Colonic mucosa (tissue), 4 donors: ENCODE measurements at regions not wholly inside any gene's neighbourhood (a gene's known extent, or its start where the extent isn't known, plus 50 kb on each side); places are given as distances from the start of the nearest gene placed in this dataset.

Source experiments
- DNase-seq: peaks from one replicate; pipeline ENCODE4 v3.0.0-alpha.2; 2020
- H3K27ac ChIP-seq: fragments of 200-600 bp; one replicate; pipeline ENCODE4 v1.8.0; 2021
- H3K27me3 ChIP-seq: fragments of 200-600 bp; one replicate; pipeline ENCODE4 v1.8.0; 2021
- H3K36me3 ChIP-seq: fragments of 200-600 bp; one replicate; pipeline ENCODE4 v1.8.0; 2021
- H3K4me1 ChIP-seq: fragments of 200-600 bp; one replicate; pipeline ENCODE4 v1.8.0; 2021; ENCODE audit warnings: mild to moderate bottlenecking
- H3K4me3 ChIP-seq: fragments of 200-600 bp; one replicate; pipeline ENCODE4 v1.8.0; 2021
- H3K9ac ChIP-seq, 2 donors: one replicate each; pipeline ENCODE4 v1.7.0; 2013; ENCODE audit warnings: control low read depth in 2 of 2, low read depth in 2 of 2, low read length in 2 of 2
- H3K9me3 ChIP-seq: fragments of 200-600 bp; one replicate; pipeline ENCODE4 v1.8.0; 2021
- intact Hi-C: fragments of 100-400 bp; cut with DNase I; formaldehyde crosslinking; loops from one replicate; pipeline ENCODE4 v1.14.1; 2022
- TF ChIP-seq, protein P1 (sequence below): fragments of 200-600 bp; IDR thresholded peaks from one replicate; pipeline ENCODE4 v1.8.0; 2022; ENCODE audit warnings: antibody characterized with exemption, mild to moderate bottlenecking
- donor health status: healthy.
- donor health status: DM: no; HTN: no; CAD: no.
- donor health status: DM: no; HTN: no; CAD: no.

DNA sequence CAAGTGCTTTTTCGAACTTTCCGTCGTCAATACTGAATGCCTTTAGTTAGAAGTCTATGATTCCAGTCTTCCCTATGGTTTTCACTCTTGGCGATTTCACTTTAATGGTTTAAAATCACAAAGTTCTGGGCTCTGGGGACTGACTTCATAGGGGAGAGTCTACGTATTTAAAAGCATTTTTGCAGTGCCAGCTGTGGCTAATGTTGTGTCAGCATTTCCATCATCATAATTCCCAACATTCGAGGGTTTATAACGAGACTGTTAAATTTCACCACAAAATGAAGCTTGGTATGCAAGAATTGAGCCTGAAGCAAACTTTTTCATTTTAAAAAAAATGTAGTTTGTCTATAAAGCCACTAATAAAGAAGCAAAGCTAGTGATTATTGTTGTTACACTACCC is 242.7 kb downstream of the SOX4 start:
- H3K27me3 ChIP-seq = no peaks in the 10 kb centered on the region
- no peaks in the 10 kb centered on the region for H3K4me1 ChIP-seq
- H3K36me3 ChIP-seq = no peaks in the 10 kb centered on the region
- H3K9me3 ChIP-seq = no peaks in the 10 kb centered on the region
- intact Hi-C loops = no loop called here
- no peak overlapping the region for H3K9ac ChIP-seq
- DNase-seq = no peak
- TF ChIP-seq, protein P1, sequence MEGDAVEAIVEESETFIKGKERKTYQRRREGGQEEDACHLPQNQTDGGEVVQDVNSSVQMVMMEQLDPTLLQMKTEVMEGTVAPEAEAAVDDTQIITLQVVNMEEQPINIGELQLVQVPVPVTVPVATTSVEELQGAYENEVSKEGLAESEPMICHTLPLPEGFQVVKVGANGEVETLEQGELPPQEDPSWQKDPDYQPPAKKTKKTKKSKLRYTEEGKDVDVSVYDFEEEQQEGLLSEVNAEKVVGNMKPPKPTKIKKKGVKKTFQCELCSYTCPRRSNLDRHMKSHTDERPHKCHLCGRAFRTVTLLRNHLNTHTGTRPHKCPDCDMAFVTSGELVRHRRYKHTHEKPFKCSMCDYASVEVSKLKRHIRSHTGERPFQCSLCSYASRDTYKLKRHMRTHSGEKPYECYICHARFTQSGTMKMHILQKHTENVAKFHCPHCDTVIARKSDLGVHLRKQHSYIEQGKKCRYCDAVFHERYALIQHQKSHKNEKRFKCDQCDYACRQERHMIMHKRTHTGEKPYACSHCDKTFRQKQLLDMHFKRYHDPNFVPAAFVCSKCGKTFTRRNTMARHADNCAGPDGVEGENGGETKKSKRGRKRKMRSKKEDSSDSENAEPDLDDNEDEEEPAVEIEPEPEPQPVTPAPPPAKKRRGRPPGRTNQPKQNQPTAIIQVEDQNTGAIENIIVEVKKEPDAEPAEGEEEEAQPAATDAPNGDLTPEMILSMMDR = no peak
- H3K4me3 ChIP-seq = no peak overlapping the region
- H3K27ac ChIP-seq = no peak overlapping the region

DNA sequence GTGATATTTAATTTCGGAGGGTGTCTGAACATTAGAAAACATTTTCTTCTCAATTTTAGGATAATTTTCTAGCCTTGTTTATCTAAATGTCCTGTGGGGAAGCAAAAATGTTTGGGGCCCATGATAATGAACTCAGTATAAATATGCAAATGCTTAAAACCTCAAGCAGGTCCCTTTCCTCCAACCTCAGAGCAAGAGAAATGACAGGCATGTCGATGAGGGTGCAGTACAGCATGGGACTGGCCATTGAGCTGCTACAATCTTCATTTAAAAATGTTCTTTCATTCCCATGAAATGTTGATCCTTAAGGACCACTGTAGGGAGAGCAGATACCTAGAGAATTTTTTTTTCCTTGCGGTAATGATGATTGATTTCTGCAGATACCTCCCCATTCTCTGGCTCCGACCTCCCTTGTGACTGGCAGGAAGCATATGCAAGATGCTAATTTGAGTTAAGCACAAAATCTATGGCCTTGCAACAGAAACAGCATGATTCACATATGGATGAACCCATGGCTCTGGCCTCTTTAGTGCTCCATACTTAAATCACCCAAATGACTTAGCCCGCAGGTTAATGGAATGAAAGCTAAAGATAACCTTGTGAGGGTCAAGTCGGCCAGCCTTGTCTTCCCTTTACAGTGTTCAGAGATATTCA is 243.3 kb downstream of the SOX4 start:
- DNase-seq = no peak
- Histone ChIP-seq H3K36me3 (no peaks in the 10 kb centered on the region), H3K4me1 (no peaks in the 10 kb centered on the region), H3K4me3 (no peak overlapping the region), H3K27ac (no peak overlapping the region), H3K9ac (no peak overlapping the region), H3K9me3 (no peaks in the 10 kb centered on the region), H3K27me3 (no peaks in the 10 kb centered on the region)
- intact Hi-C loops = no loop called here
- TF ChIP-seq, protein P1 = no peak

GRCh38 chr6:21840428-21840827 is 246.9 kb downstream of the SOX4 start:
- Histone ChIP-seq H3K27me3 (no peaks in the 10 kb centered on the region), H3K4me1 (no peaks in the 10 kb centered on the region), H3K9me3 (no peaks in the 10 kb centered on the region), H3K9ac (no peak overlapping the region), H3K27ac (no peak overlapping the region), H3K36me3 (no peaks in the 10 kb centered on the region), H3K4me3 (no peak overlapping the region)
- no peak for DNase-seq
- TF ChIP-seq, protein P1 = no peak
- intact Hi-C loops = no loop called here

- DNase-seq = no peak
- no peaks in the 10 kb centered on the region for H3K9me3 ChIP-seq
- H3K27ac ChIP-seq = no peak overlapping the region
- intact Hi-C loops = no loop called here
- no peaks in the 10 kb centered on the region for H3K4me1 ChIP-seq
- H3K4me3 ChIP-seq = no peak overlapping the region
- TF ChIP-seq, protein P1 = no peak
- no peaks in the 10 kb centered on the region for H3K27me3 ChIP-seq
- H3K36me3 ChIP-seq = no peaks in the 10 kb centered on the region
- no peak overlapping the region for H3K9ac ChIP-seq
Observed at GRCh38 chr6:21842875-21843645, 249.5 kb downstream of the SOX4 start.

- Histone ChIP-seq H3K9me3 (no peaks in the 10 kb centered on the region), H3K27ac (no peak overlapping the region), H3K36me3 (no peaks in the 10 kb centered on the region), H3K9ac (no peak overlapping the region), H3K27me3 (no peaks in the 10 kb centered on the region), H3K4me1 (no peaks in the 10 kb centered on the region), H3K4me3 (no peak overlapping the region)
- DNase-seq = no peak
- TF ChIP-seq, protein P1 = no peak
- intact Hi-C loops = no loop called here
Observed at GRCh38 chr6:21844120-21844917, 250.8 kb downstream of the SOX4 start.
